H9 (cell line): ENCODE measurements at regions not wholly inside any gene's neighbourhood (a gene's known extent, or its start where the extent isn't known, plus 50 kb on each side); places are given as distances from the start of the nearest gene placed in this dataset.

Experiments
- DNase-seq: peaks from one replicate; pipeline ENCODE4 v3.0.0-alpha.2; 2017
- H2AFZ ChIP-seq: one replicate; pipeline ENCODE4 v1.6.1; 2013; ENCODE audit warnings: mild to moderate bottlenecking, low read length, control low read depth, moderate library complexity
- H2AK5ac ChIP-seq: 2 replicates; pipeline ENCODE4 v1.6.1; 2013; ENCODE audit warnings: low read length, control low read depth, mixed read lengths; ENCODE audit not compliant: insufficient read length
- H2BK120ac ChIP-seq: one replicate; pipeline ENCODE4 v1.6.1; 2013; ENCODE audit warnings: low read depth, mild to moderate bottlenecking, low read length, control low read depth, inconsistent platforms; ENCODE audit not compliant: poor library complexity, severe bottlenecking
- H2BK12ac ChIP-seq: 2 replicates; pipeline ENCODE4 v1.6.1; 2013; ENCODE audit warnings: low read length, control low read depth, mixed read lengths, low read depth; ENCODE audit not compliant: insufficient read length
- H2BK15ac ChIP-seq: 2 replicates; pipeline ENCODE4 v1.6.1; 2013; ENCODE audit warnings: low read depth, low read length, control low read depth
- H2BK20ac ChIP-seq: one replicate; pipeline ENCODE4 v1.6.1; 2013; ENCODE audit warnings: low read depth, mild to moderate bottlenecking, low read length, control low read depth, inconsistent platforms; ENCODE audit not compliant: poor library complexity, severe bottlenecking
- H2BK5ac ChIP-seq: 2 replicates; pipeline ENCODE4 v1.6.1; 2013; ENCODE audit warnings: low read length, control low read depth, mixed read lengths; ENCODE audit not compliant: insufficient read length
- H3K14ac ChIP-seq: 2 replicates; pipeline ENCODE4 v1.6.1; 2013; ENCODE audit warnings: low read length, control low read depth; ENCODE audit not compliant: insufficient read depth
- H3K18ac ChIP-seq: 2 replicates; pipeline ENCODE4 v1.6.1; 2013; ENCODE audit warnings: low read depth, mild to moderate bottlenecking, mixed read lengths, low read length, control low read depth; ENCODE audit not compliant: insufficient read length
- H3K23ac ChIP-seq: 2 replicates; pipeline ENCODE4 v1.6.1; 2013; ENCODE audit warnings: low read length, control low read depth, mixed read lengths, low read depth; ENCODE audit not compliant: insufficient read length
- H3K23me2 ChIP-seq: 2 replicates; pipeline ENCODE4 v1.6.1; 2013; ENCODE audit warnings: low read depth, mild to moderate bottlenecking, mixed read lengths, low read length, control low read depth; ENCODE audit not compliant: insufficient read length, poor library complexity, severe bottlenecking
- H3K27ac ChIP-seq: 2 replicates; pipeline ENCODE4 v1.5.1; 2013; ENCODE audit warnings: low read length, control low read depth, mixed read lengths, low read depth; ENCODE audit not compliant: insufficient read length
- H3K27me3 ChIP-seq: 2 replicates; pipeline ENCODE4 v1.6.1; 2013; ENCODE audit warnings: low read length, control low read depth, inconsistent platforms; ENCODE audit not compliant: insufficient read depth
- H3K4ac ChIP-seq: 2 replicates; pipeline ENCODE4 v1.6.1; 2013; ENCODE audit warnings: low read depth, mild to moderate bottlenecking, control low read depth, inconsistent platforms, low read length, moderate library complexity
- H3K4me1 ChIP-seq: 2 replicates; pipeline ENCODE4 v1.6.1; 2013; ENCODE audit warnings: low read length, control low read depth, inconsistent platforms; ENCODE audit not compliant: insufficient read depth
- H3K4me2 ChIP-seq: 2 replicates; pipeline ENCODE4 v1.6.1; 2013; ENCODE audit warnings: low read length, control low read depth, mixed read lengths; ENCODE audit not compliant: insufficient read length, insufficient read depth
- H3K56ac ChIP-seq: 2 replicates; pipeline ENCODE4 v1.6.1; 2013; ENCODE audit warnings: low read depth, mild to moderate bottlenecking, mixed read lengths, low read length, control low read depth; ENCODE audit not compliant: insufficient read length
- H3K79me1 ChIP-seq: 2 replicates; pipeline ENCODE4 v1.6.1; 2013; ENCODE audit warnings: low read depth, mild to moderate bottlenecking, moderate library complexity, low read length, control low read depth, inconsistent platforms; ENCODE audit not compliant: insufficient read depth, poor library complexity, severe bottlenecking
- H3K79me2 ChIP-seq: 2 replicates; pipeline ENCODE4 v1.6.1; 2013; ENCODE audit warnings: low read length, control low read depth, inconsistent platforms; ENCODE audit not compliant: insufficient read depth
- H3K9ac ChIP-seq: 2 replicates; pipeline ENCODE4 v1.6.1; 2013; ENCODE audit warnings: low read length, control low read depth, mixed read lengths; ENCODE audit not compliant: insufficient read length; ENCODE audit errors: extremely low read depth
- H3K9me3 ChIP-seq: one replicate; pipeline ENCODE4 v1.6.1; 2013; ENCODE audit warnings: low read depth, low read length, inconsistent platforms; ENCODE audit not compliant: control insufficient read depth
- H3T11ph ChIP-seq: one replicate; pipeline ENCODE4 v1.6.1; 2013; ENCODE audit warnings: mild to moderate bottlenecking, low read length, control low read depth, inconsistent platforms
- H4K20me1 ChIP-seq: one replicate; pipeline ENCODE4 v1.6.1; 2013; ENCODE audit not compliant: control insufficient read depth, insufficient read length, insufficient read depth
- H4K5ac ChIP-seq: 2 replicates; pipeline ENCODE4 v1.6.1; 2013; ENCODE audit warnings: low read depth, mild to moderate bottlenecking, mixed read lengths, low read length, control low read depth; ENCODE audit not compliant: insufficient read length
- H4K8ac ChIP-seq: replicated peaks from 2 replicates; pipeline ENCODE4 v1.6.1; 2013; ENCODE audit warnings: low read length, control low read depth, mixed read lengths, low read depth; ENCODE audit not compliant: insufficient read length
- H4K91ac ChIP-seq: 2 replicates; pipeline ENCODE4 v1.6.1; 2013; ENCODE audit warnings: low read depth, mild to moderate bottlenecking, moderate library complexity, mixed read lengths, low read length, control low read depth; ENCODE audit not compliant: insufficient read length
- H3K27ac Mint-ChIP-seq, 3 experiments: 2 replicates in 2 of 3; 3 replicates in 1 of 3; pipeline ENCODE4 v1.8.0; 2020 to 2021; ENCODE audit warnings: mixed read lengths in 3 of 3, mild to moderate bottlenecking in 1 of 3, moderate library complexity in 1 of 3
- H3K27me3 Mint-ChIP-seq: 2 replicates; pipeline ENCODE4 v1.8.0; 2021; ENCODE audit warnings: low read depth, mild to moderate bottlenecking, moderate library complexity, mixed read lengths
- H3K36me3 Mint-ChIP-seq, 3 experiments: 2 replicates in 2 of 3; 3 replicates in 1 of 3; pipeline ENCODE4 v1.8.0; 2020 to 2021; ENCODE audit warnings: low read depth in 3 of 3, mixed read lengths in 3 of 3; ENCODE audit not compliant: insufficient read depth in 1 of 3
- H3K4me1 Mint-ChIP-seq, 2 experiments: 2 replicates each; pipeline ENCODE4 v1.8.0; 2020; ENCODE audit warnings: mixed read lengths in 2 of 2
- H3K4me3 Mint-ChIP-seq, 2 experiments: 2 replicates in 1 of 2; 3 replicates in 1 of 2; pipeline ENCODE4 v1.8.0; 2020 to 2021; ENCODE audit warnings: mild to moderate bottlenecking in 2 of 2, mixed read lengths in 2 of 2, moderate library complexity in 1 of 2
- H3K9me3 Mint-ChIP-seq, 2 experiments: 2 replicates in 1 of 2; 3 replicates in 1 of 2; pipeline ENCODE4 v1.8.0; 2020; ENCODE audit warnings: mild to moderate bottlenecking in 2 of 2, mixed read lengths in 2 of 2, moderate library complexity in 1 of 2
- CTCF ChIP-seq: fragments of 200-600 bp; sonication (generic); conservative IDR thresholded peaks from 3 replicates; pipeline ENCODE4 v1.8.0; 2021; ENCODE audit warnings: antibody characterized with exemption, mild to moderate bottlenecking
- WGBS: extraction: QIAGEN DNeasy Blood & Tissue Kit; methylation state at CpG from one replicate; pipeline ENCODE4 v1.1.7; 2013; ENCODE audit warnings: missing lambda C conversion rate, low lambda C conversion rate, mixed read lengths; ENCODE audit not compliant: insufficient read length; ENCODE audit errors: extremely low coverage; 5-methylcytosine and 5-hydroxymethylcytosine counted together

GRCh38 chr16:49140618-49141017, 141.0 kb downstream of the CBLN1 start:
- Histone ChIP-seq H4K91ac (no peak overlapping the region), H4K5ac (no peak overlapping the region), H3K23me2 (no peaks in the 10 kb centered on the region), H4K8ac (no peak overlapping the region), H4K20me1 (no peaks in the 10 kb centered on the region), H3K23ac (no peak overlapping the region), H2BK12ac (no peak overlapping the region), H3K4ac (no peak overlapping the region), H2BK5ac (no peak overlapping the region), H3K79me1 (no peaks in the 10 kb centered on the region), H3K56ac (no peak overlapping the region), H3K9ac (no peak overlapping the region), H3K4me2 (no peak overlapping the region), H2BK120ac (no peak overlapping the region), H3K79me2 (no peaks in the 10 kb centered on the region), H3T11ph (no peak overlapping the region), H2BK15ac (no peak overlapping the region), H3K9me3 (no peaks in the 10 kb centered on the region), H3K18ac (no peak overlapping the region), H3K27me3 (no peaks in the 10 kb centered on the region), H2BK20ac (no peak overlapping the region), H3K4me1 (no peaks in the 10 kb centered on the region), H2AFZ (no peak overlapping the region), H2AK5ac (no peak overlapping the region), H3K14ac (no peak overlapping the region), H3K27ac (no peak overlapping the region)
- no peak for TF ChIP-seq CTCF
- Mint-ChIP-seq H3K4me3 (no peak overlapping the region), H3K36me3 (peaks cover 0 to 3% (median 0%) of the 10 kb centered on the region in 3 experiments; a peak in 2 of 7 replicates), H3K27ac (no peak overlapping the region), H3K27me3 (peaks cover 12% of the 10 kb centered on the region), H3K4me1 (no peaks in the 10 kb centered on the region), H3K9me3 (peaks cover 10 to 14% of the 10 kb centered on the region in 2 experiments)
- WGBS, result no CpG with 5 or more reads among the region's 5 CpGs
- DNase-seq, result no peak
